Tibial nerve (tissue), 4 donors: ENCODE measurements at regions not wholly inside any gene's neighbourhood (a gene's known extent, or its start where the extent isn't known, plus 50 kb on each side); places are given as distances from the start of the nearest gene placed in this dataset.
"Not testable (repeated sequence)": the region's sequence is repeated elsewhere in the genome, so short reads cannot be mapped to it uniquely, and the experiment has no call there.

ENCODE experiments used
- EP300 ChIP-seq, 2 donors: sonication (generic); formaldehyde crosslinking; IDR thresholded peaks; one replicate each; pipeline ENCODE4 v1.6.1; 2017; ENCODE audit warnings: antibody characterized with exemption in 2 of 2, mild to moderate bottlenecking in 1 of 2
- POLR2A ChIP-seq, 2 donors: fragments of 450-650 bp; IDR thresholded peaks; one replicate each; pipeline ENCODE4 v1.6.1; 2017; ENCODE audit warnings: antibody characterized with exemption in 2 of 2, mild to moderate bottlenecking in 2 of 2, moderate library complexity in 2 of 2
- TF ChIP-seq, protein P1 (sequence below), 5 experiments: fragments of 200-600 bp in 3 of 5; fragments of 450-650 bp in 2 of 5; sonication (generic) in 3 of 5; IDR thresholded peaks; one replicate each; pipeline ENCODE4 v1.5.1; 2016 to 2019; ENCODE audit warnings: antibody characterized with exemption in 5 of 5, mild to moderate bottlenecking in 3 of 5, moderate library complexity in 2 of 5

DNA sequence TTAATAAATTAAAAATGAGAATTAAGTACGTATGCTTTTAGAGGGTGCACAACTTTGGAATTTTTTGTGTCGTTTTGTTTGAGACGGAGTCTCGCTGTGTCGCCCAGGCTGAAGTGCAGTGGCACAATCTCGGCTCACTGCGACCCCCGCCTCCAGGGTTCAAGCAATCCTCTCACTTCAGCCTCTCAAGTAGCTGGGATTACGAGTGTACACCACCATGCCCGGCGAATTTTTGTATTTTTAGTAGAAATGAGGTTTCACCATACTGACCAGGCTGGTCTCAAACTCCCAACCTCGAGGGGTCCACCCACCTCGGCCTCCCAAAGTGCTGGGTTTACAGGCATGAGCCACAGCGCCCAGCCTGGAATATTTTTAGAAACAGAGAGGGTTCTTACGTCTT, 812.4 kb downstream of the TMEM121 start:
- TF ChIP-seq, protein P1, sequence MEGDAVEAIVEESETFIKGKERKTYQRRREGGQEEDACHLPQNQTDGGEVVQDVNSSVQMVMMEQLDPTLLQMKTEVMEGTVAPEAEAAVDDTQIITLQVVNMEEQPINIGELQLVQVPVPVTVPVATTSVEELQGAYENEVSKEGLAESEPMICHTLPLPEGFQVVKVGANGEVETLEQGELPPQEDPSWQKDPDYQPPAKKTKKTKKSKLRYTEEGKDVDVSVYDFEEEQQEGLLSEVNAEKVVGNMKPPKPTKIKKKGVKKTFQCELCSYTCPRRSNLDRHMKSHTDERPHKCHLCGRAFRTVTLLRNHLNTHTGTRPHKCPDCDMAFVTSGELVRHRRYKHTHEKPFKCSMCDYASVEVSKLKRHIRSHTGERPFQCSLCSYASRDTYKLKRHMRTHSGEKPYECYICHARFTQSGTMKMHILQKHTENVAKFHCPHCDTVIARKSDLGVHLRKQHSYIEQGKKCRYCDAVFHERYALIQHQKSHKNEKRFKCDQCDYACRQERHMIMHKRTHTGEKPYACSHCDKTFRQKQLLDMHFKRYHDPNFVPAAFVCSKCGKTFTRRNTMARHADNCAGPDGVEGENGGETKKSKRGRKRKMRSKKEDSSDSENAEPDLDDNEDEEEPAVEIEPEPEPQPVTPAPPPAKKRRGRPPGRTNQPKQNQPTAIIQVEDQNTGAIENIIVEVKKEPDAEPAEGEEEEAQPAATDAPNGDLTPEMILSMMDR (IDR thresholded peaks at IDR 0.05) = not testable (repeated sequence)
- not testable (repeated sequence) for TF ChIP-seq POLR2A, EP300 (IDR thresholded peaks at IDR 0.05)
